ENCODE measurements at regions not wholly inside any gene's neighbourhood (a gene's known extent, or its start where the extent isn't known, plus 50 kb on each side); places are given as distances from the start of the nearest gene placed in this dataset. TPM values are rescaled to one million over a fixed set of nuclear protein-coding genes. Genes with fewer than 3 reads are reported as not detected.
"Not testable (repeated sequence)": the region's sequence is repeated elsewhere in the genome, so short reads cannot be mapped to it uniquely, and the experiment has no call there.

GRCh38 chr7:32654549-32654948 is 159.3 kb downstream of the AVL9 start:
- H3K36me3 Mint-ChIP-seq (ENCODE audit: low read depth); H3K27me3 Mint-ChIP-seq (ENCODE audit: low read depth); intact Hi-C loops (cut with micrococcal nuclease); H3K4me1 Mint-ChIP-seq (ENCODE audit: low read depth); DNase-seq; H3K9me3 Mint-ChIP-seq; H3K4me3 Mint-ChIP-seq; H3K27ac Mint-ChIP-seq: not testable (repeated sequence)
- CTCF ChIA-PET, result interaction anchor here (0.6 kb wide), 1 partner anchor 39 kb away, joined by 3 read pairs; no protein-coding TSS in a partner anchor

DNA sequence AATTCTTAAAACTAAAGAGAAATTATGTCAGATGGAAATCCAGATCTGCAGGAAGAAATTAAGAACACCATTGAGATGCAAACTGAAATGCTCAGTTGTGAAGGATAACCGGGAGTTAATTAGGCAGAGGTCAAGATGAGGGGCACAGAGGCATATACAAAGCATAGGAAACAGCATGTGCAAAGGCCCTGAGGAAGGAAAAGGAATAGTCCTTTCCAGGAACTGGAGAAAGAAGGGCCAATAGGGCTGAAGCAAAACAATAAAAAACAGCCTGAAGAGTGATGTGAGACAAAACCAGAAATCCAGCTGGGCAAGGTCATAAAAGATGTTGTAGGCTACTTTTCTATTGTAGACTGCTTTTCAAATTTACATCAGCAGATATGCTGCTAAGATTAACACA is 155.1 kb downstream of the AVL9 start:
- CTCF ChIA-PET; intact Hi-C loops (cut with micrococcal nuclease); H3K9me3 Mint-ChIP-seq; DNase-seq; H3K4me1 Mint-ChIP-seq (ENCODE audit: low read depth); H3K36me3 Mint-ChIP-seq (ENCODE audit: low read depth); H3K4me3 Mint-ChIP-seq; H3K27ac Mint-ChIP-seq: not testable (repeated sequence)
- peaks cover 15% of the 10 kb centered on the region for H3K27me3 Mint-ChIP-seq (ENCODE audit: low read depth)

DNA sequence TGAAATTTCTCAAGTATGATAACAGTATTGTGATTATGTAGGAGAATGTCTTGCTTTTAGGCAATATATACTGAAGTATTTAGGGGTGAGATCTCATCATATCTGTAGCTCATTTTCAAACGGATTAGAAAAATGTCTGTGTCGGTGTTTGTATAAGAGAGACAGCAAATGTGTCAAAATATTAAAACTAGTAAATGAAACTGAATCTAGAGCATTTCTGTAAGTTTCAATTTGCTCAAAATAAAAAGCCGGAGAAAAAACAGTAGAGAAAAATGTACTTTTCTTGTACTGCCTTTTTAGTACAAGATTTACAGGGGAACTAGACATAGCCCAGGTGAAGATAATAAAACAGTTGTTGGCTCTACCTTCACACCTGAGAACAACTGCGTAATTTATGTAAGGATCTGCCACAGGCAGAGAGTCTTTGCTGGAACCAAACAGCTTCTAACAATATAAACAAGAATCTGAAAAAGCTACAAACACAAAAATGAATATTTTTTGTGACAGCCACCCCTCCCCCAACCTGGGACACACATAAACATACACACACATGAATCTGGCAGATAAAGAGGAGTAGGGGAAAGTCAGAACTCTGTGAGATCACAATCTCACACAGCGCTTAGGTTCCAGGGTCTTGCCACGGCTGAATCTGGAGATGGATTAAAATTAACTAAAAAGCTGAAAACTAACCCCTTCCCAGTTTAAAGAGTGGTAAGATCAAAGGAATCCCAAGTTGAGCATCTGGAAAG is 153.3 kb downstream of the AVL9 start:
- intact Hi-C loops (cut with micrococcal nuclease), result no loop called here
- Mint-ChIP-seq H3K9me3 (no peaks in the 10 kb centered on the region), H3K27ac (no peak overlapping the region), H3K4me3 (no peak overlapping the region), H3K4me1 (ENCODE audit: low read depth) (no peaks in the 10 kb centered on the region), H3K36me3 (ENCODE audit: low read depth) (no peaks in the 10 kb centered on the region), H3K27me3 (ENCODE audit: low read depth) (peaks cover 19% of the 10 kb centered on the region)
- DNase-seq, result no peak
- CTCF ChIA-PET, result interaction anchor here (0.7 kb wide), 1 partner anchor 550 kb away, joined by 4 read pairs; no protein-coding TSS in a partner anchor

DNA sequence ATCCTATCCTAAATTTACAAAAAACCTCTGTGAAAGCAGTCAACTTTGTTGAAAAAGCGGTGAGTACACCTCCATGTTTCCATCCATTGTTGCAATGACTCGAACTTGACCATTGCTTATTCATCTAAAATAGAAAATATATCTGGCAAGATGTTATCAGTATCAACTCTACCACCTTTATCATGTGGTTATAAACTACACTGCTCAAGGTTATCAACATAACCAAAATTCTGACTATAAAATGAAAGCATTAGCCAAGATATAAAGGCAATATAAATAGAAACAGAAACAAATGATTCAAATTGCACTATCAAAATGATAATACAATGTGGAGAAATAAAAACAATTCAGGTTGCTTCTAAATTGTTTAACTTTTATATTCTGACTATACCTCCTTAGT is 150.0 kb downstream of the AVL9 start:
- H3K9me3 Mint-ChIP-seq; intact Hi-C loops (cut with micrococcal nuclease); H3K27ac Mint-ChIP-seq; DNase-seq; H3K4me1 Mint-ChIP-seq (ENCODE audit: low read depth); H3K4me3 Mint-ChIP-seq; H3K36me3 Mint-ChIP-seq (ENCODE audit: low read depth); CTCF ChIA-PET: not testable (repeated sequence)
- peaks cover 22% of the 10 kb centered on the region for H3K27me3 Mint-ChIP-seq (ENCODE audit: low read depth)

DNA sequence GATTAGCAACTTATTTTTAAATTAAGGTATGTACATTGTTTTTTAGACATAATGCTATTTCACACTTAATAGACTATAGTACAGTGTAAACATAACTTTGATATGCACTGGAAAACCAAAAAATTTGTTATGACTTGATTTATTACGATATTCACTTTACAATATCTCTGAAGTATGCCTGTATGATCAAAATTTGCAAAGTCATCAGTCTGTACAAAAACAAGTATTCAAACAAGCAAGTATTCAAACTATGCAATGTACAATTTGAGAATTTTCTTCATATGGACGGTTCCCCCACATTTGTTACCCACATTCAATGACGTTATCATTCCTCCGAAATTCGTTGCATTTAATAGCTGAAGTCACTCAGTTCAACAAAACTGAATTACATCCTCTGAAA is 147.9 kb downstream of the AVL9 start:
- peaks cover 18% of the 10 kb centered on the region for H3K27me3 Mint-ChIP-seq (ENCODE audit: low read depth)
- CTCF ChIA-PET, result no interaction called here
- no peak for DNase-seq
- no peak overlapping the region for H3K4me3 Mint-ChIP-seq
- no peaks in the 10 kb centered on the region for H3K36me3 Mint-ChIP-seq (ENCODE audit: low read depth)
- H3K9me3 Mint-ChIP-seq, result no peaks in the 10 kb centered on the region
- intact Hi-C loops (cut with micrococcal nuclease), result no loop called here
- no peak overlapping the region for H3K27ac Mint-ChIP-seq
- H3K4me1 Mint-ChIP-seq (ENCODE audit: low read depth), result peaks cover 5% of the 10 kb centered on the region

DNA sequence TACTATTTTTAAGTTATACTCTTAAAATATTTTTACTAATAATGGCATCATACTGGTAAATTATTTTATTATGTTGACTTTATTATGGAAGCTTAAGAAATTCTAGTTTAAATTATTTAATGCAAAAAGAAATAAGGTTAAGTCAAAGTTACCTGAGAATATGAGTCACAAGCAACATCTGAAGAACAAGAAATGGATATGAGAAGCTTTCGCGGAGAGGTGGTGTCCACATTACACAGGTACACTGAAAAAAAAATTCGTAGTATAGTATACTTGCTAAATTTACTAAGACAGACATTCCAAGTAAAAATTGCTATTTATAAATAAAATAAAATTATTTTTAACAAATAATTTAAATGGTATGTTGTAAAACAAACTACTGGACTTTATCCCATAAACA is 143.8 kb downstream of the AVL9 start:
- Mint-ChIP-seq H3K27ac (no peak overlapping the region), H3K9me3 (no peaks in the 10 kb centered on the region), H3K4me3 (no peak overlapping the region), H3K4me1 (ENCODE audit: low read depth) (peaks cover 7% of the 10 kb centered on the region), H3K36me3 (ENCODE audit: low read depth) (no peaks in the 10 kb centered on the region), H3K27me3 (ENCODE audit: low read depth) (peaks cover 5% of the 10 kb centered on the region)
- intact Hi-C loops (cut with micrococcal nuclease), result no loop called here
- DNase-seq, result no peak
- CTCF ChIA-PET, result no interaction called here

- H3K9me3 Mint-ChIP-seq; H3K27ac Mint-ChIP-seq; DNase-seq; intact Hi-C loops (cut with micrococcal nuclease); H3K4me3 Mint-ChIP-seq; H3K36me3 Mint-ChIP-seq (ENCODE audit: low read depth); H3K27me3 Mint-ChIP-seq (ENCODE audit: low read depth); CTCF ChIA-PET; H3K4me1 Mint-ChIP-seq (ENCODE audit: low read depth): not testable (repeated sequence)
These were observed 143.3 kb downstream of the AVL9 start for GRCh38 chr7:32638479-32639121.

Small RNAs in the stretch of these regions (microRNA-seq; reads per million reads assigned to microRNA genes)
- not detected for gene MIR550A2 (ENCODE audit: borderline microRNAs expressed, borderline replicate concordance)
- not detected for gene MIR550B2 (ENCODE audit: borderline microRNAs expressed, borderline replicate concordance)
